ENCODE measurements at regions not wholly inside any gene's neighbourhood (a gene's known extent, or its start where the extent isn't known, plus 50 kb on each side); places are given as distances from the start of the nearest gene placed in this dataset.

GRCh38 chr2:212945526-212945925, 205.9 kb downstream of the IKZF2 start:
- H3K27me3 Mint-ChIP-seq, result no peaks in the 10 kb centered on the region
- H3K27ac Mint-ChIP-seq, result no peak overlapping the region
- H3K9me3 ChIP-seq (ENCODE audit: control insufficient read depth, low read length, poor library complexity, severe bottlenecking), result no peaks in the 10 kb centered on the region
- DNase-seq (no peak), ATAC-seq (no peak)
- H3K4me1 Mint-ChIP-seq, result no peaks in the 10 kb centered on the region
- H3K4me3 Mint-ChIP-seq, result no peak overlapping the region
- H3K36me3 Mint-ChIP-seq (ENCODE audit: low read depth), result no peaks in the 10 kb centered on the region

GRCh38 chr2:212943351-212943750, 208.1 kb downstream of the IKZF2 start:
- Mint-ChIP-seq H3K36me3 (ENCODE audit: low read depth) (no peaks in the 10 kb centered on the region), H3K4me3 (no peak overlapping the region), H3K27me3 (no peaks in the 10 kb centered on the region), H3K4me1 (no peaks in the 10 kb centered on the region), H3K27ac (no peak overlapping the region)
- no peaks in the 10 kb centered on the region for H3K9me3 ChIP-seq (ENCODE audit: control insufficient read depth, low read length, poor library complexity, severe bottlenecking)
- ATAC-seq, result no peak
- no peak for DNase-seq

GRCh38 chr2:212941361-212941760, 210.1 kb downstream of the IKZF2 start:
- H3K4me3 Mint-ChIP-seq, result no peak overlapping the region
- H3K27me3 Mint-ChIP-seq, result no peaks in the 10 kb centered on the region
- H3K27ac Mint-ChIP-seq, result no peak overlapping the region
- no peaks in the 10 kb centered on the region for H3K9me3 ChIP-seq (ENCODE audit: control insufficient read depth, low read length, poor library complexity, severe bottlenecking)
- no peaks in the 10 kb centered on the region for H3K36me3 Mint-ChIP-seq (ENCODE audit: low read depth)
- DNase-seq (no peak), ATAC-seq (no peak)
- H3K4me1 Mint-ChIP-seq, result no peaks in the 10 kb centered on the region

GRCh38 chr2:212940816-212941215, 210.6 kb downstream of the IKZF2 start:
- no peaks in the 10 kb centered on the region for H3K27me3 Mint-ChIP-seq
- DNase-seq, result no peak
- no peaks in the 10 kb centered on the region for H3K4me1 Mint-ChIP-seq
- no peaks in the 10 kb centered on the region for H3K36me3 Mint-ChIP-seq (ENCODE audit: low read depth)
- no peak overlapping the region for H3K27ac Mint-ChIP-seq
- no peak for ATAC-seq
- no peak overlapping the region for H3K4me3 Mint-ChIP-seq
- no peaks in the 10 kb centered on the region for H3K9me3 ChIP-seq (ENCODE audit: control insufficient read depth, low read length, poor library complexity, severe bottlenecking)

- no peaks in the 10 kb centered on the region for H3K9me3 ChIP-seq (ENCODE audit: control insufficient read depth, low read length, poor library complexity, severe bottlenecking)
- no peak overlapping the region for H3K4me3 Mint-ChIP-seq
- no peak overlapping the region for H3K27ac Mint-ChIP-seq
- no peaks in the 10 kb centered on the region for H3K27me3 Mint-ChIP-seq
- ATAC-seq, result no peak
- DNase-seq, result no peak
- H3K36me3 Mint-ChIP-seq (ENCODE audit: low read depth), result no peaks in the 10 kb centered on the region
- no peaks in the 10 kb centered on the region for H3K4me1 Mint-ChIP-seq
Observed at GRCh38 chr2:212939777-212940531, 211.5 kb downstream of the IKZF2 start.

- H3K4me1 Mint-ChIP-seq, result no peaks in the 10 kb centered on the region
- no peaks in the 10 kb centered on the region for H3K27me3 Mint-ChIP-seq
- H3K4me3 Mint-ChIP-seq, result no peak overlapping the region
- DNase-seq, result no peak
- no peaks in the 10 kb centered on the region for H3K36me3 Mint-ChIP-seq (ENCODE audit: low read depth)
- H3K9me3 ChIP-seq (ENCODE audit: control insufficient read depth, low read length, poor library complexity, severe bottlenecking), result no peaks in the 10 kb centered on the region
- H3K27ac Mint-ChIP-seq, result no peak overlapping the region
- ATAC-seq, result no peak
Observed at GRCh38 chr2:212938144-212938793, 213.1 kb downstream of the IKZF2 start.

- H3K36me3 Mint-ChIP-seq (ENCODE audit: low read depth), result no peaks in the 10 kb centered on the region
- no peaks in the 10 kb centered on the region for H3K9me3 ChIP-seq (ENCODE audit: control insufficient read depth, low read length, poor library complexity, severe bottlenecking)
- ATAC-seq (no peak), DNase-seq (no peak)
- no peaks in the 10 kb centered on the region for H3K4me1 Mint-ChIP-seq
- no peak overlapping the region for H3K27ac Mint-ChIP-seq
- no peaks in the 10 kb centered on the region for H3K27me3 Mint-ChIP-seq
- H3K4me3 Mint-ChIP-seq, result no peak overlapping the region
Observed at GRCh38 chr2:212936572-212936971, 214.8 kb downstream of the IKZF2 start.

- Mint-ChIP-seq H3K36me3 (ENCODE audit: low read depth) (no peaks in the 10 kb centered on the region), H3K27ac (no peak overlapping the region), H3K27me3 (no peaks in the 10 kb centered on the region), H3K4me1 (no peaks in the 10 kb centered on the region), H3K4me3 (no peak overlapping the region)
- DNase-seq, result no peak
- H3K9me3 ChIP-seq (ENCODE audit: control insufficient read depth, low read length, poor library complexity, severe bottlenecking), result no peaks in the 10 kb centered on the region
- no peak for ATAC-seq
Observed at GRCh38 chr2:212935752-212936151, 215.7 kb downstream of the IKZF2 start.

GRCh38 chr2:212931271-212931670, 220.1 kb downstream of the IKZF2 start:
- no peaks in the 10 kb centered on the region for H3K9me3 ChIP-seq (ENCODE audit: control insufficient read depth, low read length, poor library complexity, severe bottlenecking)
- H3K27me3 Mint-ChIP-seq, result no peaks in the 10 kb centered on the region
- H3K4me1 Mint-ChIP-seq, result no peaks in the 10 kb centered on the region
- no peak overlapping the region for H3K27ac Mint-ChIP-seq
- H3K4me3 Mint-ChIP-seq, result no peak overlapping the region
- no peaks in the 10 kb centered on the region for H3K36me3 Mint-ChIP-seq (ENCODE audit: low read depth)
- ATAC-seq (no peak), DNase-seq (no peak)

- Mint-ChIP-seq H3K27ac (no peak overlapping the region), H3K4me1 (no peaks in the 10 kb centered on the region), H3K27me3 (no peaks in the 10 kb centered on the region), H3K36me3 (ENCODE audit: low read depth) (no peaks in the 10 kb centered on the region), H3K4me3 (no peak overlapping the region)
- DNase-seq (no peak), ATAC-seq (no peak)
- H3K9me3 ChIP-seq (ENCODE audit: control insufficient read depth, low read length, poor library complexity, severe bottlenecking), result no peaks in the 10 kb centered on the region
Observed at GRCh38 chr2:212930556-212931260, 220.7 kb downstream of the IKZF2 start.

GRCh38 chr2:212929971-212930370, 221.4 kb downstream of the IKZF2 start:
- ATAC-seq, result no peak
- Mint-ChIP-seq H3K27me3 (no peaks in the 10 kb centered on the region), H3K4me3 (no peak overlapping the region), H3K4me1 (no peaks in the 10 kb centered on the region), H3K27ac (no peak overlapping the region), H3K36me3 (ENCODE audit: low read depth) (no peaks in the 10 kb centered on the region)
- H3K9me3 ChIP-seq (ENCODE audit: control insufficient read depth, low read length, poor library complexity, severe bottlenecking), result no peaks in the 10 kb centered on the region
- no peak for DNase-seq

- H3K27ac Mint-ChIP-seq, result no peak overlapping the region
- H3K27me3 Mint-ChIP-seq, result no peaks in the 10 kb centered on the region
- no peaks in the 10 kb centered on the region for H3K4me1 Mint-ChIP-seq
- H3K36me3 Mint-ChIP-seq (ENCODE audit: low read depth), result no peaks in the 10 kb centered on the region
- no peaks in the 10 kb centered on the region for H3K9me3 ChIP-seq (ENCODE audit: control insufficient read depth, low read length, poor library complexity, severe bottlenecking)
- ATAC-seq, result no peak
- H3K4me3 Mint-ChIP-seq, result no peak overlapping the region
- DNase-seq, result no peak
Observed at GRCh38 chr2:212929116-212929515, 222.3 kb downstream of the IKZF2 start.

- Mint-ChIP-seq H3K27me3 (no peaks in the 10 kb centered on the region), H3K36me3 (ENCODE audit: low read depth) (no peaks in the 10 kb centered on the region), H3K27ac (no peak overlapping the region), H3K4me1 (no peaks in the 10 kb centered on the region), H3K4me3 (no peak overlapping the region)
- no peak for DNase-seq
- no peaks in the 10 kb centered on the region for H3K9me3 ChIP-seq (ENCODE audit: control insufficient read depth, low read length, poor library complexity, severe bottlenecking)
- ATAC-seq, result no peak
Observed at GRCh38 chr2:212928681-212929080, 222.7 kb downstream of the IKZF2 start.
